ENCODE measurements at regions not wholly inside any gene's neighbourhood (a gene's known extent, or its start where the extent isn't known, plus 50 kb on each side); places are given as distances from the start of the nearest gene placed in this dataset.

GRCh38 chr5:167052791-167053190, 1238.7 kb upstream of the WWC1 start:
- DNase-seq = no peak
- TF ChIP-seq CTCF (IDR thresholded peaks at IDR 0.05; ENCODE audit: low read depth, low read length) = no peak
- Histone ChIP-seq H3K27me3 (no peaks in the 10 kb centered on the region), H3K36me3 (no peaks in the 10 kb centered on the region), H3K9me3 (no peaks in the 10 kb centered on the region; the same call in 1 of the 2 replicates), H3K4me1 (no peaks in the 10 kb centered on the region), H3K4me3 (ENCODE audit: low read depth, low read length) (no peak overlapping the region)

- no peak overlapping the region for H3K4me3 ChIP-seq (ENCODE audit: low read depth, low read length)
- no peaks in the 10 kb centered on the region for H3K36me3 ChIP-seq
- no peak for TF ChIP-seq CTCF (IDR thresholded peaks at IDR 0.05; ENCODE audit: low read depth, low read length)
- H3K4me1 ChIP-seq = no peaks in the 10 kb centered on the region
- no peaks in the 10 kb centered on the region for H3K9me3 ChIP-seq
- no peaks in the 10 kb centered on the region for H3K27me3 ChIP-seq
- DNase-seq = no peak
Observed at GRCh38 chr5:167057665-167058064, 1233.8 kb upstream of the WWC1 start.

- no peaks in the 10 kb centered on the region for H3K9me3 ChIP-seq
- no peaks in the 10 kb centered on the region for H3K4me1 ChIP-seq
- TF ChIP-seq CTCF (IDR thresholded peaks at IDR 0.05; ENCODE audit: low read depth, low read length) = no peak
- no peak overlapping the region for H3K4me3 ChIP-seq (ENCODE audit: low read depth, low read length)
- no peaks in the 10 kb centered on the region for H3K27me3 ChIP-seq
- DNase-seq = no peak
- H3K36me3 ChIP-seq = no peaks in the 10 kb centered on the region
Observed at GRCh38 chr5:167061695-167062094, 1229.8 kb upstream of the WWC1 start.

GRCh38 chr5:167063116-167063515, 1228.3 kb upstream of the WWC1 start:
- TF ChIP-seq CTCF (IDR thresholded peaks at IDR 0.05; ENCODE audit: low read depth, low read length) = no peak
- Histone ChIP-seq H3K27me3 (no peaks in the 10 kb centered on the region), H3K4me1 (no peaks in the 10 kb centered on the region), H3K9me3 (no peaks in the 10 kb centered on the region), H3K36me3 (no peaks in the 10 kb centered on the region), H3K4me3 (ENCODE audit: low read depth, low read length) (no peak overlapping the region)
- no peak for DNase-seq

- H3K9me3 ChIP-seq = no peaks in the 10 kb centered on the region
- no peak overlapping the region for H3K4me3 ChIP-seq (ENCODE audit: low read depth, low read length)
- no peaks in the 10 kb centered on the region for H3K27me3 ChIP-seq
- no peaks in the 10 kb centered on the region for H3K4me1 ChIP-seq
- TF ChIP-seq CTCF (IDR thresholded peaks at IDR 0.05; ENCODE audit: low read depth, low read length) = no peak
- no peaks in the 10 kb centered on the region for H3K36me3 ChIP-seq
- no peak for DNase-seq
Observed at GRCh38 chr5:167063788-167064187, 1227.7 kb upstream of the WWC1 start.

GRCh38 chr5:167064198-167064776, 1227.2 kb upstream of the WWC1 start:
- H3K4me3 ChIP-seq (ENCODE audit: low read depth, low read length) = no peak overlapping the region
- H3K9me3 ChIP-seq = no peaks in the 10 kb centered on the region
- no peak for TF ChIP-seq CTCF (IDR thresholded peaks at IDR 0.05; ENCODE audit: low read depth, low read length)
- H3K27me3 ChIP-seq = no peaks in the 10 kb centered on the region
- no peak for DNase-seq
- no peaks in the 10 kb centered on the region for H3K4me1 ChIP-seq
- no peaks in the 10 kb centered on the region for H3K36me3 ChIP-seq

All from BE2C (cell line).